Prostate gland (tissue), 2 donors: ENCODE measurements at regions not wholly inside any gene's neighbourhood (a gene's known extent, or its start where the extent isn't known, plus 50 kb on each side); places are given as distances from the start of the nearest gene placed in this dataset.

ENCODE experiments used
- CTCF ChIP-seq, 4 experiments: fragments of 200-600 bp in 2 of 4; fragments of 450-650 bp in 2 of 4; sonication (generic) in 2 of 4; IDR thresholded peaks; 1 replicate in 3 of 4; 2 replicates in 1 of 4; pipeline ENCODE4 v1.5.1; 2016 to 2019; ENCODE audit warnings: antibody characterized with exemption in 4 of 4, mild to moderate bottlenecking in 2 of 4, moderate library complexity in 2 of 4
- POLR2A ChIP-seq: fragments of 450-650 bp; IDR thresholded peaks from one replicate; pipeline ENCODE4 v1.6.1; 2016; ENCODE audit warnings: antibody characterized with exemption, mild to moderate bottlenecking
- POLR2AphosphoS5 ChIP-seq: sonication (generic); formaldehyde crosslinking; IDR thresholded peaks from one replicate; pipeline ENCODE4 v1.6.1; 2017; ENCODE audit warnings: antibody characterized with exemption

GRCh38 chr22:47690166-47690565, 927.7 kb downstream of the TBC1D22A start:
- TF ChIP-seq CTCF (IDR thresholded peaks at IDR 0.05) = no peak
- no peak for TF ChIP-seq POLR2A
- TF ChIP-seq POLR2AphosphoS5 = no peak
